Right ventricle myocardium inferior (tissue), 1 donor: ENCODE measurements at regions not wholly inside any gene's neighbourhood (a gene's known extent, or its start where the extent isn't known, plus 50 kb on each side); places are given as distances from the start of the nearest gene placed in this dataset.

Experiments used
- ATAC-seq: fragments of 200-7000 bp; cut with Tn5 transposase; one replicate; pipeline ENCODE4 v1.9.1; 2020; ENCODE audit warnings: mild to moderate bottlenecking, moderate library complexity
- DNase-seq: peaks from one replicate; pipeline ENCODE4 v3.0.0; 2021; ENCODE audit errors: missing footprints
- intact Hi-C: fragments of 100-400 bp; cut with DNase I; formaldehyde crosslinking; loops from one replicate; pipeline ENCODE4 v1.11.0; 2022
- donor health status: DM: no; HTN: yes; CAD: no; lungs with severe emphysema.

GRCh38 chrX:84611843-84612636 lies 109.8 kb upstream of the HDX start:
- intact Hi-C loops, result no loop called here
- ATAC-seq (no peak), DNase-seq (no peak)

GRCh38 chrX:84634201-84634782 lies 132.0 kb upstream of the HDX start:
- ATAC-seq (no peak), DNase-seq (no peak)
- intact Hi-C loops, result no loop called here

- intact Hi-C loops, result no loop called here
- ATAC-seq (no peak), DNase-seq (no peak)
These were observed 163.8 kb upstream of the HDX start for GRCh38 chrX:84666086-84666485.

- intact Hi-C loops, result no loop called here
- DNase-seq (no peak), ATAC-seq (no peak)
These were observed 188.0 kb upstream of the HDX start for GRCh38 chrX:84690228-84690627.

- intact Hi-C loops, result no loop called here
- DNase-seq, result no peak
- ATAC-seq, result no peak
These were observed 207.7 kb upstream of the HDX start for GRCh38 chrX:84709987-84710386.

- DNase-seq, result no peak
- intact Hi-C loops, result no loop called here
- ATAC-seq, result no peak
These were observed 208.4 kb upstream of the HDX start for GRCh38 chrX:84710611-84711010.

- intact Hi-C loops, result no loop called here
- DNase-seq (no peak), ATAC-seq (no peak)
These were observed 210.4 kb upstream of the HDX start for GRCh38 chrX:84712621-84713020.

GRCh38 chrX:84715315-84715714 lies 213.1 kb upstream of the HDX start:
- intact Hi-C loops, result no loop called here
- no peak for ATAC-seq
- DNase-seq, result no peak

- DNase-seq, result no peak
- ATAC-seq, result no peak
- intact Hi-C loops, result no loop called here
These were observed 215.1 kb upstream of the HDX start for GRCh38 chrX:84717343-84717742.

GRCh38 chrX:84721416-84721815 lies 219.2 kb upstream of the HDX start:
- ATAC-seq (no peak), DNase-seq (no peak)
- intact Hi-C loops, result no loop called here

GRCh38 chrX:84724576-84724975 lies 222.3 kb upstream of the HDX start:
- intact Hi-C loops, result no loop called here
- no peak for DNase-seq
- ATAC-seq, result no peak

- intact Hi-C loops, result loop anchor here (2.0 kb wide), 1 partner anchor 323 kb away; no protein-coding TSS in a partner anchor
- DNase-seq (no peak), ATAC-seq (no peak)
These were observed 227.2 kb upstream of the HDX start for GRCh38 chrX:84729408-84729807.

GRCh38 chrX:84729809-84730208 lies 227.6 kb upstream of the HDX start:
- ATAC-seq (peak; percentile 79), DNase-seq (no peak)
- intact Hi-C loops, result loop anchor here (2.0 to 5.0 kb wide), 2 partner anchors 177 to 323 kb away; no protein-coding TSS in a partner anchor

GRCh38 chrX:84735025-84735424 lies 232.8 kb upstream of the HDX start:
- intact Hi-C loops, result no loop called here
- ATAC-seq (no peak), DNase-seq (no peak)

- ATAC-seq (peak; percentile 37), DNase-seq (no peak)
- intact Hi-C loops, result no loop called here
These were observed 235.2 kb upstream of the HDX start for GRCh38 chrX:84737471-84737871.

GRCh38 chrX:84747516-84747915 lies 245.3 kb upstream of the HDX start:
- ATAC-seq, result no peak
- intact Hi-C loops, result no loop called here
- DNase-seq, result no peak

GRCh38 chrX:84748965-84749656 lies 246.9 kb upstream of the HDX start:
- DNase-seq (no peak), ATAC-seq (no peak)
- intact Hi-C loops, result no loop called here

- DNase-seq, result no peak
- ATAC-seq, result peak; percentile 67
- intact Hi-C loops, result no loop called here
These were observed 243.1 kb upstream of the APOOL start for GRCh38 chrX:84760560-84760959.

GRCh38 chrX:84796321-84796720 lies 207.4 kb upstream of the APOOL start:
- intact Hi-C loops, result no loop called here
- DNase-seq (no peak), ATAC-seq (no peak)

GRCh38 chrX:84830836-84831235 lies 172.8 kb upstream of the APOOL start:
- ATAC-seq, result no peak
- intact Hi-C loops, result no loop called here

More at GRCh38 chrX:84830836-84831235, 172.8 kb upstream of the APOOL start:
- no peak for DNase-seq
